Lung (tissue), 11 donors: ENCODE measurements at regions not wholly inside any gene's neighbourhood (a gene's known extent, or its start where the extent isn't known, plus 50 kb on each side); places are given as distances from the start of the nearest gene placed in this dataset.

ENCODE experiments used
- ATAC-seq: fragments of 200-7000 bp; cut with Tn5 transposase; one replicate; pipeline ENCODE4 v1.9.1; 2020; ENCODE audit warnings: moderate number of reproducible peaks; ENCODE audit not compliant: insufficient read depth, low FRiP score
- DNase-seq, 3 donors: peaks; one replicate each; pipeline ENCODE4 v3.0.0-alpha.2; 2013 to 2017
- H3K27ac ChIP-seq, 2 donors: one replicate each; pipeline ENCODE4 v1.5.1; 2013; ENCODE audit warnings: mild to moderate bottlenecking in 2 of 2, moderate library complexity in 2 of 2, control low read depth in 1 of 2, inconsistent platforms in 1 of 2, low read depth in 1 of 2, low read length in 1 of 2
- H3K27me3 ChIP-seq, 3 donors: one replicate each; pipeline ENCODE4 v1.5.1; 2013; ENCODE audit warnings: low read length in 2 of 3; ENCODE audit not compliant: control insufficient read depth in 3 of 3, insufficient read depth in 3 of 3
- H3K36me3 ChIP-seq, 4 donors: one replicate each; pipeline ENCODE4 v1.5.1; 2013; ENCODE audit warnings: low read length in 4 of 4, mild to moderate bottlenecking in 1 of 4, moderate library complexity in 1 of 4; ENCODE audit not compliant: control insufficient read depth in 4 of 4, insufficient read depth in 4 of 4
- H3K4me1 ChIP-seq, 5 donors: one replicate each; pipeline ENCODE4 v1.5.1; 2013; ENCODE audit warnings: low read length in 5 of 5, mild to moderate bottlenecking in 2 of 5, moderate library complexity in 1 of 5; ENCODE audit not compliant: control insufficient read depth in 5 of 5, insufficient read depth in 5 of 5
- H3K4me3 ChIP-seq: one replicate; pipeline ENCODE4 v1.5.1; 2013; ENCODE audit warnings: mild to moderate bottlenecking, control low read depth, moderate library complexity
- H3K9ac ChIP-seq, 2 donors: one replicate each; pipeline ENCODE4 v1.5.1; 2013; ENCODE audit warnings: low read length in 2 of 2, control low read depth in 1 of 2; ENCODE audit not compliant: insufficient read depth in 1 of 2
- H3K9me3 ChIP-seq, 4 donors: one replicate each; pipeline ENCODE4 v1.5.1; 2013; ENCODE audit warnings: low read length in 3 of 4, mild to moderate bottlenecking in 1 of 4, moderate library complexity in 1 of 4; ENCODE audit not compliant: control insufficient read depth in 4 of 4, insufficient read depth in 3 of 4
- CTCF ChIP-seq: IDR thresholded peaks from 2 replicates; pipeline ENCODE4 v1.5.1; 2012; ENCODE audit warnings: mild to moderate bottlenecking; ENCODE audit errors: control extremely low read depth, extremely low read depth
- WGBS, 2 donors: extraction: QIAGEN DNeasy Blood & Tissue Kit; methylation state at CpG; one replicate each; pipeline ENCODE4 v1.1.7; 2013; 5-methylcytosine and 5-hydroxymethylcytosine counted together
- donor health status: control.
- donor health status: control.
- donor health status: Bipolar disorder and iron deficiency.
- donor health status: healthy.
- donor health status: DM: yes; HTN: yes; CAD: no.

GRCh38 chr7:156147104-156147503 lies 334.8 kb upstream of the SHH start:
- Histone ChIP-seq H3K9ac (no peak overlapping the region), H3K36me3 (no peaks in the 10 kb centered on the region), H3K9me3 (no peaks in the 10 kb centered on the region), H3K27ac (no peak overlapping the region), H3K4me1 (peaks cover 0 to 8% (median 0%) of the 10 kb centered on the region in 5 donors), H3K4me3 (no peak overlapping the region), H3K27me3 (peaks cover 0 to 2% (median 0%) of the 10 kb centered on the region in 3 donors)
- DNase-seq (no peak), ATAC-seq (no peak)
- 87 to 88% methylated on average over 6 of the region's 6 CpGs for WGBS, 2 donors
- TF ChIP-seq CTCF, result no peak

- Histone ChIP-seq H3K27me3 (peaks cover 0 to under 1% (median 0%) of the 10 kb centered on the region in 3 donors), H3K4me3 (no peak overlapping the region), H3K9ac (no peak overlapping the region), H3K27ac (no peak overlapping the region), H3K4me1 (peaks cover 0 to 4% (median 0%) of the 10 kb centered on the region in 5 donors), H3K36me3 (no peaks in the 10 kb centered on the region), H3K9me3 (no peaks in the 10 kb centered on the region)
- DNase-seq (no peak), ATAC-seq (no peak)
- 70 to 80% methylated on average over 8 of the region's 8 CpGs for WGBS, 2 donors
- TF ChIP-seq CTCF, result no peak
These were observed 333.7 kb upstream of the SHH start for GRCh38 chr7:156145996-156146395.

GRCh38 chr7:156145184-156145583 lies 332.9 kb upstream of the SHH start:
- TF ChIP-seq CTCF, result no peak
- Histone ChIP-seq H3K27ac (no peak overlapping the region), H3K4me1 (peaks cover 0 to 4% (median 0%) of the 10 kb centered on the region in 5 donors), H3K9ac (no peak overlapping the region), H3K27me3 (no peaks in the 10 kb centered on the region), H3K9me3 (no peaks in the 10 kb centered on the region), H3K4me3 (no peak overlapping the region), H3K36me3 (no peaks in the 10 kb centered on the region)
- DNase-seq, result no peak
- whole genome bisulfite sequencing, 2 donors, result 89 to 90% methylated on average over 6 of the region's 6 CpGs
- ATAC-seq, result no peak

- no peak for TF ChIP-seq CTCF
- H3K4me3 ChIP-seq, result no peak overlapping the region
- no peaks in the 10 kb centered on the region for H3K27me3 ChIP-seq
- no peak overlapping the region for H3K9ac ChIP-seq
- peaks cover 0 to 7% (median 0%) of the 10 kb centered on the region in 4 donors for H3K9me3 ChIP-seq
- no peak overlapping the region for H3K27ac ChIP-seq
- H3K36me3 ChIP-seq, result no peaks in the 10 kb centered on the region
- 78 to 81% methylated on average over 7 of the region's 7 CpGs for WGBS, 2 donors
- DNase-seq, result no peak
- peak; percentile 11 for ATAC-seq
- peaks cover 0 to 4% (median 0%) of the 10 kb centered on the region in 5 donors for H3K4me1 ChIP-seq
These were observed 331.4 kb upstream of the SHH start for GRCh38 chr7:156143683-156144082.
